ENCODE measurements at regions not wholly inside any gene's neighbourhood (a gene's known extent, or its start where the extent isn't known, plus 50 kb on each side); places are given as distances from the start of the nearest gene placed in this dataset.

- CTCF ChIA-PET = no interaction called here
- DNase-seq = no peak
- Histone ChIP-seq H3K79me2 (ENCODE audit: insufficient read depth) (no peaks in the 10 kb centered on the region), H3K36me3 (replicated peaks in 1 of 2; ENCODE audit: control insufficient read depth in 1 of 2, insufficient read depth in 2 of 2, low read length in 1 of 2) (no peaks in the 10 kb centered on the region), H3K27ac (ENCODE audit: low read depth in 2 of 2, low read length in 1 of 2) (no peak overlapping the region), H3K4me1 (ENCODE audit: control insufficient read depth in 1 of 2, insufficient read depth in 2 of 2, low read depth in 1 of 2, low read length in 1 of 2) (no peaks in the 10 kb centered on the region; a peak in 1 of 4 replicates), H4K20me1 (ENCODE audit: insufficient read depth) (no peaks in the 10 kb centered on the region), H2AFZ (ENCODE audit: low read depth) (no peak overlapping the region), H3F3A (replicated peaks; ENCODE audit: insufficient read depth) (no peaks in the 10 kb centered on the region), H3K9me2 (no peaks in the 10 kb centered on the region), H3K9ac (no peak overlapping the region), H3K27me3 (ENCODE audit: insufficient read depth) (no peaks in the 10 kb centered on the region), H3K4me3 (ENCODE audit: low read depth in 2 of 2, low read length in 1 of 2) (no peak overlapping the region), H3K9me3 (peaks cover 5% of the 10 kb centered on the region; the same call in 1 of the 2 replicates), H3K4me2 (no peak overlapping the region)
- POLR2A ChIA-PET = no interaction called here
- WGBS (ENCODE audit: low lambda C conversion rate) = 27% methylated on average over 4 of the region's 4 CpGs
- TF ChIP-seq NRF1 (IDR thresholded peaks at IDR 0.05; ENCODE audit: low read depth, low read length) (no peak), ELF1 (IDR thresholded peaks at IDR 0.05) (no peak), SIN3A (IDR thresholded peaks at IDR 0.05; ENCODE audit: borderline replicate concordance, low read depth, low read length) (no peak), EP300 (IDR thresholded peaks at IDR 0.05; ENCODE audit: borderline replicate concordance in 1 of 2, low read depth in 1 of 2, low read length in 1 of 2) (no peak), YY1 (IDR thresholded peaks at IDR 0.05; ENCODE audit: low read depth) (no peak), TAF1 (IDR thresholded peaks at IDR 0.05; ENCODE audit: borderline replicate concordance, low read depth, low read length) (no peak), USF2 (IDR thresholded peaks at IDR 0.05; ENCODE audit: borderline replicate concordance, low read depth, low read length) (no peak), REST (IDR thresholded peaks at IDR 0.05; ENCODE audit: low read depth, low read length) (no peak), RCOR1 (IDR thresholded peaks at IDR 0.05; ENCODE audit: low read length) (no peak), JUND (IDR thresholded peaks at IDR 0.05) (no peak), GATA2 (CRISPR knock-in tag; IDR thresholded peaks at IDR 0.05) (no peak), PBX3 (IDR thresholded peaks at IDR 0.05) (no peak)
- TF ChIP-seq, protein P1, sequence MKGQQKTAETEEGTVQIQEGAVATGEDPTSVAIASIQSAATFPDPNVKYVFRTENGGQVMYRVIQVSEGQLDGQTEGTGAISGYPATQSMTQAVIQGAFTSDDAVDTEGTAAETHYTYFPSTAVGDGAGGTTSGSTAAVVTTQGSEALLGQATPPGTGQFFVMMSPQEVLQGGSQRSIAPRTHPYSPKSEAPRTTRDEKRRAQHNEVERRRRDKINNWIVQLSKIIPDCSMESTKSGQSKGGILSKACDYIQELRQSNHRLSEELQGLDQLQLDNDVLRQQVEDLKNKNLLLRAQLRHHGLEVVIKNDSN (IDR thresholded peaks at IDR 0.05; ENCODE audit: borderline replicate concordance, low read depth) = no peak
Measured at GRCh38 chr3:164235289-164236028, 842.8 kb downstream of the SI start.

All from SK-N-SH (cell line).